Hepatocyte (in vitro differentiated cells): ENCODE measurements at regions not wholly inside any gene's neighbourhood (a gene's known extent, or its start where the extent isn't known, plus 50 kb on each side); places are given as distances from the start of the nearest gene placed in this dataset.
"Not testable (repeated sequence)": the region's sequence is repeated elsewhere in the genome, so short reads cannot be mapped to it uniquely, and the experiment has no call there.

Source experiments
- DNase-seq: peaks from one replicate; pipeline ENCODE4 v3.0.0-alpha.2; 2016; ENCODE audit warnings: low spot score
- H2AFZ ChIP-seq: fragments of 200-600 bp; sonication (generic); 2 replicates; pipeline ENCODE4 v1.6.0; 2016; ENCODE audit warnings: antibody characterized with exemption, mild to moderate bottlenecking
- H3K27ac ChIP-seq: fragments of 200-600 bp; sonication (generic); 2 replicates; pipeline ENCODE4 v1.5.1; 2016; ENCODE audit warnings: mild to moderate bottlenecking
- H3K27me3 ChIP-seq: fragments of 200-600 bp; sonication (generic); 2 replicates; pipeline ENCODE4 v1.6.1; 2016
- H3K36me3 ChIP-seq: fragments of 200-600 bp; sonication (generic); replicated peaks from 2 replicates; pipeline ENCODE4 v1.5.1; 2016; ENCODE audit warnings: low read depth; ENCODE audit not compliant: insufficient read depth
- H3K4me1 ChIP-seq: fragments of 200-600 bp; sonication (generic); 2 replicates; pipeline ENCODE4 v1.5.1; 2016; ENCODE audit warnings: mild to moderate bottlenecking, moderate library complexity; ENCODE audit not compliant: insufficient read depth
- H3K4me2 ChIP-seq: fragments of 200-600 bp; sonication (generic); 2 replicates; pipeline ENCODE4 v1.6.0; 2016
- H3K4me3 ChIP-seq: fragments of 200-600 bp; sonication (generic); 2 replicates; pipeline ENCODE4 v1.5.1; 2016; ENCODE audit warnings: mild to moderate bottlenecking
- H3K79me2 ChIP-seq: fragments of 200-600 bp; sonication (generic); 2 replicates; pipeline ENCODE4 v1.6.0; 2017; ENCODE audit warnings: mild to moderate bottlenecking
- H3K9me2 ChIP-seq: fragments of 200-600 bp; sonication (generic); replicated peaks from 2 replicates; pipeline ENCODE4 v1.6.0; 2017; ENCODE audit warnings: mild to moderate bottlenecking; ENCODE audit not compliant: insufficient read depth
- H3K9me3 ChIP-seq: fragments of 200-600 bp; sonication (generic); 2 replicates; pipeline ENCODE4 v1.5.1; 2016; ENCODE audit warnings: low read depth, mild to moderate bottlenecking
- H4K20me1 ChIP-seq: fragments of 200-600 bp; sonication (generic); 2 replicates; pipeline ENCODE4 v1.6.0; 2016; ENCODE audit warnings: mild to moderate bottlenecking; ENCODE audit not compliant: insufficient read depth, poor library complexity, severe bottlenecking
- CTCF ChIP-seq: fragments of 200-600 bp; sonication (generic); IDR thresholded peaks from 2 replicates; pipeline ENCODE4 v1.5.1; 2016; ENCODE audit warnings: antibody characterized with exemption, mild to moderate bottlenecking; ENCODE audit not compliant: poor library complexity
- EZH2 ChIP-seq: fragments of 200-600 bp; sonication (generic); IDR thresholded peaks from 2 replicates; pipeline ENCODE4 v1.6.1; 2016; ENCODE audit warnings: antibody characterized with exemption, mild to moderate bottlenecking, borderline replicate concordance
- EZH2phosphoT487 ChIP-seq: fragments of 200-600 bp; sonication (generic); IDR thresholded peaks from one replicate; pipeline ENCODE4 v1.6.1; 2018; ENCODE audit warnings: antibody characterized with exemption, mild to moderate bottlenecking, low read depth, moderate library complexity; ENCODE audit not compliant: unreplicated experiment, severe bottlenecking
- WGBS: methylation state at CpG from one replicate; pipeline ENCODE4 v1.1.6; 2016; ENCODE audit warnings: low lambda C conversion rate; ENCODE audit errors: missing lambda C conversion rate; 5-methylcytosine and 5-hydroxymethylcytosine counted together

GRCh38 chr11:116035977-116036376 lies 531.8 kb upstream of the CADM1 start:
- H3K36me3 ChIP-seq, result no peaks in the 10 kb centered on the region
- TF ChIP-seq CTCF (no peak), EZH2phosphoT487 (no peak), EZH2 (no peak)
- no peak overlapping the region for H3K4me2 ChIP-seq
- no peak overlapping the region for H3K4me3 ChIP-seq
- no peaks in the 10 kb centered on the region for H3K4me1 ChIP-seq
- no peak for DNase-seq
- no peak overlapping the region for H2AFZ ChIP-seq
- no peak overlapping the region for H3K27ac ChIP-seq
- peaks cover 6% of the 10 kb centered on the region for H3K27me3 ChIP-seq
- H3K9me3 ChIP-seq, result no peaks in the 10 kb centered on the region
- no peaks in the 10 kb centered on the region for H3K9me2 ChIP-seq
- no peaks in the 10 kb centered on the region for H3K79me2 ChIP-seq
- H4K20me1 ChIP-seq, result no peaks in the 10 kb centered on the region
- 38% methylated on average over 5 of the region's 5 CpGs for WGBS

- TF ChIP-seq CTCF (no peak), EZH2 (no peak), EZH2phosphoT487 (no peak)
- H3K27ac ChIP-seq, result no peak overlapping the region
- H2AFZ ChIP-seq, result no peak overlapping the region
- H3K79me2 ChIP-seq, result no peaks in the 10 kb centered on the region
- H3K9me2 ChIP-seq, result no peaks in the 10 kb centered on the region
- 37% methylated on average over 8 of the region's 8 CpGs for WGBS
- no peaks in the 10 kb centered on the region for H3K4me1 ChIP-seq
- no peak for DNase-seq
- H4K20me1 ChIP-seq, result no peaks in the 10 kb centered on the region
- peaks cover 6% of the 10 kb centered on the region for H3K27me3 ChIP-seq
- H3K9me3 ChIP-seq, result no peaks in the 10 kb centered on the region
- no peak overlapping the region for H3K4me2 ChIP-seq
- no peaks in the 10 kb centered on the region for H3K36me3 ChIP-seq
- H3K4me3 ChIP-seq, result no peak overlapping the region
Observed at GRCh38 chr11:116033931-116034553, 529.8 kb upstream of the CADM1 start.

- DNase-seq, result no peak
- H3K36me3 ChIP-seq, result no peaks in the 10 kb centered on the region
- H3K9me3 ChIP-seq, result no peaks in the 10 kb centered on the region
- no peaks in the 10 kb centered on the region for H3K79me2 ChIP-seq
- H3K27ac ChIP-seq, result no peak overlapping the region
- 92% methylated on average over 4 of the region's 4 CpGs for WGBS
- no peaks in the 10 kb centered on the region for H3K27me3 ChIP-seq
- H3K9me2 ChIP-seq, result no peaks in the 10 kb centered on the region
- no peaks in the 10 kb centered on the region for H3K4me1 ChIP-seq
- TF ChIP-seq EZH2phosphoT487 (no peak), EZH2 (no peak), CTCF (no peak)
- no peak overlapping the region for H2AFZ ChIP-seq
- H4K20me1 ChIP-seq, result no peaks in the 10 kb centered on the region
- no peak overlapping the region for H3K4me3 ChIP-seq
- no peak overlapping the region for H3K4me2 ChIP-seq
Observed at GRCh38 chr11:116030697-116031331, 526.6 kb upstream of the CADM1 start.

- H4K20me1 ChIP-seq, H3K9me3 ChIP-seq, H3K36me3 ChIP-seq, H3K27me3 ChIP-seq, H2AFZ ChIP-seq, H3K27ac ChIP-seq, H3K4me3 ChIP-seq, H3K4me1 ChIP-seq, DNase-seq, H3K4me2 ChIP-seq, H3K9me2 ChIP-seq, H3K79me2 ChIP-seq: not testable (repeated sequence)
- WGBS, result 50% methylated on average over 1 of the region's 1 CpG
Observed at GRCh38 chr11:116028506-116028905, 524.3 kb upstream of the CADM1 start.
